ENCODE measurements at regions not wholly inside any gene's neighbourhood (a gene's known extent, or its start where the extent isn't known, plus 50 kb on each side); places are given as distances from the start of the nearest gene placed in this dataset.

GRCh38 chr5:81850501-81851357 is 99.8 kb upstream of the SSBP2 start:
- peak overlapping the region; percentile 94 for H3K27ac ChIP-seq
- TF ChIP-seq CTCF (conservative IDR thresholded peaks at IDR 0.05; ENCODE audit: low read depth) = no peak
- POLR2A ChIA-PET (ENCODE audit: low non-redundant PET) = interaction anchor here (0.8 to 3.1 kb wide), 2 partner anchors 100 to 121 kb away, joined by 5 to 43 read pairs; partner anchors contain the start of genes ATG10 and SSBP2
- CTCF ChIA-PET = interaction anchor here (0.6 kb wide), 1 partner anchor 209 kb away, joined by 3 read pairs; no protein-coding TSS in a partner anchor
- no peak for DNase-seq (ENCODE audit: low spot score)

- POLR2A ChIA-PET (ENCODE audit: low non-redundant PET) = interaction anchor here (3.1 kb wide), 1 partner anchor 99 kb away, joined by 43 read pairs; the partner anchor contains the start of gene SSBP2
- H3K27ac ChIP-seq = no peak overlapping the region
- no peak for TF ChIP-seq CTCF (conservative IDR thresholded peaks at IDR 0.05; ENCODE audit: low read depth)
- CTCF ChIA-PET = interaction anchor here (0.6 kb wide), 1 partner anchor 210 kb away, joined by 3 read pairs; no protein-coding TSS in a partner anchor
- DNase-seq (ENCODE audit: low spot score) = no peak
Observed at GRCh38 chr5:81849770-81850367, 99.0 kb upstream of the SSBP2 start.

- TF ChIP-seq CTCF (conservative IDR thresholded peaks at IDR 0.05; ENCODE audit: low read depth) = no peak
- DNase-seq (ENCODE audit: low spot score) = no peak
- no peak overlapping the region for H3K27ac ChIP-seq
- ChIA-PET POLR2A (ENCODE audit: low non-redundant PET) (no interaction called here), CTCF (interaction anchor here (0.8 kb wide), 1 partner anchor 205 kb away, joined by 4 read pairs; no protein-coding TSS in a partner anchor)
Observed at GRCh38 chr5:81848362-81848880, 97.5 kb upstream of the SSBP2 start.

GRCh38 chr5:81846301-81846700 is 95.4 kb upstream of the SSBP2 start:
- H3K27ac ChIP-seq = no peak overlapping the region
- ChIA-PET CTCF (no interaction called here), POLR2A (ENCODE audit: low non-redundant PET) (no interaction called here)
- TF ChIP-seq CTCF (conservative IDR thresholded peaks at IDR 0.05; ENCODE audit: low read depth) = no peak
- DNase-seq (ENCODE audit: low spot score) = no peak

- ChIA-PET POLR2A (ENCODE audit: low non-redundant PET) (no interaction called here), CTCF (no interaction called here)
- TF ChIP-seq CTCF (conservative IDR thresholded peaks at IDR 0.05; ENCODE audit: low read depth) = no peak
- no peak overlapping the region for H3K27ac ChIP-seq
- no peak for DNase-seq (ENCODE audit: low spot score)
Observed at GRCh38 chr5:81843845-81844244, 92.9 kb upstream of the SSBP2 start.

GRCh38 chr5:81842795-81843398 is 92.0 kb upstream of the SSBP2 start:
- ChIA-PET CTCF (interaction anchor here (0.5 to 0.8 kb wide), 2 partner anchors 87 to 306 kb away, joined by 3 read pairs; no protein-coding TSS in a partner anchor), POLR2A (ENCODE audit: low non-redundant PET) (no interaction called here)

More at GRCh38 chr5:81842795-81843398, 92.0 kb upstream of the SSBP2 start:
- DNase-seq (ENCODE audit: low spot score) = peak; percentile 63
- no peak for TF ChIP-seq CTCF (conservative IDR thresholded peaks at IDR 0.05; ENCODE audit: low read depth)
- no peak overlapping the region for H3K27ac ChIP-seq
